GM18519 (cell line): ENCODE measurements at regions not wholly inside any gene's neighbourhood (a gene's known extent, or its start where the extent isn't known, plus 50 kb on each side); places are given as distances from the start of the nearest gene placed in this dataset.

ENCODE experiments used
- ATAC-seq: cut with Tn5 transposase; IDR thresholded peaks from one replicate; pipeline ENCODE4 v1.9.1; 2021; ENCODE audit warnings: mild to moderate bottlenecking, moderate library complexity; ENCODE audit not compliant: unreplicated experiment, low FRiP score

GRCh38 chr15:31151301-31152233, 50.0 kb upstream of the TRPM1 start:
- no peak for ATAC-seq

GRCh38 chr15:31153531-31153930, 52.0 kb upstream of the TRPM1 start:
- no peak for ATAC-seq

GRCh38 chr15:31155151-31155550, 53.6 kb upstream of the TRPM1 start:
- no peak for ATAC-seq

- ATAC-seq, result no peak
Observed at GRCh38 chr15:31156226-31156625, 54.7 kb upstream of the TRPM1 start.

GRCh38 chr15:31156808-31157207, 55.3 kb upstream of the TRPM1 start:
- no peak for ATAC-seq

- no peak for ATAC-seq
Observed at GRCh38 chr15:31157644-31158069, 56.1 kb upstream of the TRPM1 start.

- ATAC-seq, result no peak
Observed at GRCh38 chr15:31158858-31159569, 57.5 kb upstream of the TRPM1 start.

- no peak for ATAC-seq
Observed at GRCh38 chr15:31159837-31160236, 58.3 kb upstream of the TRPM1 start.

- no peak for ATAC-seq
Observed at GRCh38 chr15:31160297-31160696, 58.8 kb upstream of the TRPM1 start.

GRCh38 chr15:31160740-31161495, 59.4 kb upstream of the TRPM1 start:
- ATAC-seq, result no peak

GRCh38 chr15:31161951-31162350, 60.4 kb upstream of the TRPM1 start:
- ATAC-seq, result no peak

GRCh38 chr15:31162721-31163510, 61.4 kb upstream of the TRPM1 start:
- ATAC-seq, result no peak

GRCh38 chr15:31163769-31164572, 62.4 kb upstream of the TRPM1 start:
- no peak for ATAC-seq

GRCh38 chr15:31164573-31164912, 63.0 kb upstream of the TRPM1 start:
- no peak for ATAC-seq

- ATAC-seq, result no peak
Observed at GRCh38 chr15:31169558-31169957, 68.0 kb upstream of the TRPM1 start.

GRCh38 chr15:31171731-31172130, 70.2 kb upstream of the TRPM1 start:
- ATAC-seq, result no peak

- ATAC-seq, result no peak
Observed at GRCh38 chr15:31172606-31173005, 71.1 kb upstream of the TRPM1 start.

- ATAC-seq, result no peak
Observed at GRCh38 chr15:31173790-31174450, 72.4 kb upstream of the TRPM1 start.

GRCh38 chr15:31175484-31175883, 74.0 kb upstream of the TRPM1 start:
- ATAC-seq, result no peak
